Stimulated activated naive B cell treated with anti-CD40 and anti-IgM and Interleukin-4, amounts not matched to agents 10 μg/mL and 1 μg/mL and 100 μg/mL, for 72 hours (primary cell): ENCODE measurements at regions not wholly inside any gene's neighbourhood (a gene's known extent, or its start where the extent isn't known, plus 50 kb on each side); places are given as distances from the start of the nearest gene placed in this dataset.
"Not testable (repeated sequence)": the region's sequence is repeated elsewhere in the genome, so short reads cannot be mapped to it uniquely, and the experiment has no call there.

Source experiments
- ATAC-seq, 2 donors: fragments of 150-1000 bp; cut with Tn5 transposase; replicated peaks; 2 replicates each; pipeline ENCODE4 v1.10.0; 2021; ENCODE audit warnings: moderate library complexity in 1 of 2
- DNase-seq: peaks from one replicate; pipeline ENCODE4 v3.0.0; 2021
- H3K27ac Mint-ChIP-seq: one replicate; pipeline ENCODE4 v1.8.0; 2022; ENCODE audit warnings: mild to moderate bottlenecking, mixed read lengths
- H3K27me3 Mint-ChIP-seq, 2 donors: one replicate each; pipeline ENCODE4 v1.8.0; 2022; ENCODE audit warnings: mixed read lengths in 2 of 2
- H3K36me3 Mint-ChIP-seq, 2 donors: one replicate each; pipeline ENCODE4 v1.8.0; 2022; ENCODE audit warnings: mixed read lengths in 2 of 2, mild to moderate bottlenecking in 1 of 2
- H3K4me1 Mint-ChIP-seq, 2 donors: one replicate each; pipeline ENCODE4 v1.8.0; 2022; ENCODE audit warnings: mixed read lengths in 2 of 2, mild to moderate bottlenecking in 1 of 2
- H3K4me3 Mint-ChIP-seq, 2 donors: one replicate each; pipeline ENCODE4 v1.8.0; 2022; ENCODE audit warnings: mild to moderate bottlenecking in 2 of 2, mixed read lengths in 2 of 2, moderate library complexity in 1 of 2
- H3K9me3 Mint-ChIP-seq, 2 donors: one replicate each; pipeline ENCODE4 v1.8.0; 2022; ENCODE audit warnings: mixed read lengths in 2 of 2, mild to moderate bottlenecking in 1 of 2

GRCh38 chr1:189962181-189962580 lies 515.5 kb downstream of the BRINP3 start:
- Mint-ChIP-seq H3K27me3 (no peaks in the 10 kb centered on the region), H3K4me3 (no peak overlapping the region), H3K27ac (no peak overlapping the region), H3K9me3 (peaks cover 0 to 3% of the 10 kb centered on the region in 2 donors), H3K4me1 (no peaks in the 10 kb centered on the region), H3K36me3 (no peaks in the 10 kb centered on the region)
- no peak for DNase-seq
- no peak for ATAC-seq

- no peaks in the 10 kb centered on the region for H3K36me3 Mint-ChIP-seq
- no peak overlapping the region for H3K4me3 Mint-ChIP-seq
- DNase-seq, result no peak
- no peaks in the 10 kb centered on the region for H3K4me1 Mint-ChIP-seq
- H3K27me3 Mint-ChIP-seq, result no peaks in the 10 kb centered on the region
- ATAC-seq, result no peak
- H3K27ac Mint-ChIP-seq, result no peak overlapping the region
- peaks cover under 1 to 3% of the 10 kb centered on the region in 2 donors for H3K9me3 Mint-ChIP-seq
Observed at GRCh38 chr1:189970331-189971230, 507.1 kb downstream of the BRINP3 start.

GRCh38 chr1:189971656-189972055 lies 506.0 kb downstream of the BRINP3 start:
- Mint-ChIP-seq H3K4me3 (no peak overlapping the region), H3K4me1 (no peaks in the 10 kb centered on the region)

GRCh38 chr1:189977184-189977583 lies 500.5 kb downstream of the BRINP3 start:
- Mint-ChIP-seq H3K27me3 (no peaks in the 10 kb centered on the region), H3K27ac (no peak overlapping the region), H3K9me3 (peaks cover 8 to 10% of the 10 kb centered on the region in 2 donors), H3K4me1 (no peaks in the 10 kb centered on the region), H3K4me3 (no peak overlapping the region), H3K36me3 (no peaks in the 10 kb centered on the region)
- ATAC-seq (no peak), DNase-seq (no peak)

More at GRCh38 chr1:189971656-189972055, 506.0 kb downstream of the BRINP3 start:
- DNase-seq, result no peak
- H3K36me3 Mint-ChIP-seq, result no peaks in the 10 kb centered on the region
- H3K27ac Mint-ChIP-seq, result no peak overlapping the region
- H3K9me3 Mint-ChIP-seq, result peaks cover 2 to 7% of the 10 kb centered on the region in 2 donors
- ATAC-seq, result no peak
- no peaks in the 10 kb centered on the region for H3K27me3 Mint-ChIP-seq

GRCh38 chr1:189983166-189983890 lies 494.3 kb downstream of the BRINP3 start:
- no peaks in the 10 kb centered on the region for H3K4me1 Mint-ChIP-seq
- DNase-seq (no peak), ATAC-seq (no peak)
- no peaks in the 10 kb centered on the region for H3K27me3 Mint-ChIP-seq
- no peak overlapping the region for H3K27ac Mint-ChIP-seq
- H3K9me3 Mint-ChIP-seq, result peaks cover 0 to 4% of the 10 kb centered on the region in 2 donors
- no peak overlapping the region for H3K4me3 Mint-ChIP-seq
- H3K36me3 Mint-ChIP-seq, result no peaks in the 10 kb centered on the region

GRCh38 chr1:189986516-189986915 lies 491.1 kb downstream of the BRINP3 start:
- Mint-ChIP-seq H3K4me1 (no peaks in the 10 kb centered on the region), H3K27ac (no peak overlapping the region), H3K4me3 (no peak overlapping the region), H3K27me3 (no peaks in the 10 kb centered on the region), H3K9me3 (peaks cover 0 to 6% of the 10 kb centered on the region in 2 donors), H3K36me3 (no peaks in the 10 kb centered on the region)
- DNase-seq (no peak), ATAC-seq (no peak)

- DNase-seq, result no peak
- Mint-ChIP-seq H3K9me3 (peaks cover 5 to 9% of the 10 kb centered on the region in 2 donors), H3K27me3 (no peaks in the 10 kb centered on the region), H3K36me3 (no peaks in the 10 kb centered on the region), H3K4me3 (no peak overlapping the region), H3K27ac (no peak overlapping the region), H3K4me1 (no peaks in the 10 kb centered on the region)
- no peak for ATAC-seq
Observed at GRCh38 chr1:189987509-189987908, 490.2 kb downstream of the BRINP3 start.

- Mint-ChIP-seq H3K4me3 (no peak overlapping the region), H3K4me1 (no peaks in the 10 kb centered on the region), H3K27me3 (no peaks in the 10 kb centered on the region), H3K9me3 (peaks cover 5 to 8% of the 10 kb centered on the region in 2 donors), H3K36me3 (no peaks in the 10 kb centered on the region), H3K27ac (no peak overlapping the region)
- ATAC-seq, result no peak
- no peak for DNase-seq
Observed at GRCh38 chr1:189992856-189993255, 484.8 kb downstream of the BRINP3 start.

- no peak for ATAC-seq
- H3K9me3 Mint-ChIP-seq, result peaks cover 2 to 4% of the 10 kb centered on the region in 2 donors
- H3K27me3 Mint-ChIP-seq, result no peaks in the 10 kb centered on the region
- no peak overlapping the region for H3K27ac Mint-ChIP-seq
- no peak overlapping the region for H3K4me3 Mint-ChIP-seq
- no peak for DNase-seq
- H3K36me3 Mint-ChIP-seq, result no peaks in the 10 kb centered on the region
- no peaks in the 10 kb centered on the region for H3K4me1 Mint-ChIP-seq
Observed at GRCh38 chr1:190000365-190000872, 477.2 kb downstream of the BRINP3 start.

GRCh38 chr1:190001187-190001586 lies 476.5 kb downstream of the BRINP3 start:
- H3K9me3 Mint-ChIP-seq, result peaks cover 2 to 4% of the 10 kb centered on the region in 2 donors
- no peak overlapping the region for H3K4me3 Mint-ChIP-seq
- ATAC-seq (no peak), DNase-seq (no peak)
- no peaks in the 10 kb centered on the region for H3K27me3 Mint-ChIP-seq
- H3K36me3 Mint-ChIP-seq, result no peaks in the 10 kb centered on the region
- no peak overlapping the region for H3K27ac Mint-ChIP-seq
- no peaks in the 10 kb centered on the region for H3K4me1 Mint-ChIP-seq

GRCh38 chr1:190003376-190003775 lies 474.3 kb downstream of the BRINP3 start:
- Mint-ChIP-seq H3K4me1 (no peaks in the 10 kb centered on the region), H3K27ac (no peak overlapping the region), H3K36me3 (no peaks in the 10 kb centered on the region), H3K27me3 (no peaks in the 10 kb centered on the region), H3K9me3 (peaks cover 2 to 4% of the 10 kb centered on the region in 2 donors), H3K4me3 (no peak overlapping the region)
- no peak for DNase-seq
- no peak for ATAC-seq

- no peak for DNase-seq
- Mint-ChIP-seq H3K4me3 (no peak overlapping the region), H3K9me3 (peaks cover 4% of the 10 kb centered on the region in 2 donors), H3K27ac (no peak overlapping the region), H3K4me1 (no peaks in the 10 kb centered on the region), H3K36me3 (no peaks in the 10 kb centered on the region), H3K27me3 (no peaks in the 10 kb centered on the region)
- no peak for ATAC-seq
Observed at GRCh38 chr1:190011585-190011984, 466.1 kb downstream of the BRINP3 start.

GRCh38 chr1:190019151-190019550 lies 458.5 kb downstream of the BRINP3 start:
- H3K4me3 Mint-ChIP-seq, H3K27me3 Mint-ChIP-seq, H3K27ac Mint-ChIP-seq, ATAC-seq, DNase-seq, H3K36me3 Mint-ChIP-seq, H3K9me3 Mint-ChIP-seq, H3K4me1 Mint-ChIP-seq: not testable (repeated sequence)

- no peaks in the 10 kb centered on the region for H3K27me3 Mint-ChIP-seq
- ATAC-seq (no peak), DNase-seq (no peak)
- H3K27ac Mint-ChIP-seq, result no peak overlapping the region
- peaks cover 0 to 8% of the 10 kb centered on the region in 2 donors for H3K9me3 Mint-ChIP-seq
- no peaks in the 10 kb centered on the region for H3K4me1 Mint-ChIP-seq
- H3K36me3 Mint-ChIP-seq, result no peaks in the 10 kb centered on the region
- no peak overlapping the region for H3K4me3 Mint-ChIP-seq
Observed at GRCh38 chr1:190019717-190020116, 457.9 kb downstream of the BRINP3 start.
